ENCODE measurements at regions not wholly inside any gene's neighbourhood (a gene's known extent, or its start where the extent isn't known, plus 50 kb on each side); places are given as distances from the start of the nearest gene placed in this dataset.

GRCh38 chr2:22536133-22536532, 848.8 kb upstream of the KLHL29 start:
- DNase-seq (ENCODE audit: low spot score), result no peak
- no peak for ATAC-seq
- no peak overlapping the region for H3K4me3 Mint-ChIP-seq
- no peaks in the 10 kb centered on the region; the same call in 1 of the 2 replicates for H3K27me3 Mint-ChIP-seq (ENCODE audit: low read depth)
- H3K36me3 Mint-ChIP-seq, result peaks cover 8% of the 10 kb centered on the region
- H3K4me1 Mint-ChIP-seq, result no peaks in the 10 kb centered on the region
- TF ChIP-seq MXD4 (CRISPR knock-in tag; IDR thresholded peaks at IDR 0.05; ENCODE audit: borderline replicate concordance), result no peak
- no peak for TF ChIP-seq ZSCAN18 (CRISPR knock-in tag; IDR thresholded peaks at IDR 0.05)
- no peak for TF ChIP-seq USF1 (CRISPR knock-in tag; IDR thresholded peaks at IDR 0.05)
- H3K27ac Mint-ChIP-seq, result no peak overlapping the region
- ChIA-PET CTCF (no interaction called here), POLR2A (no interaction called here)
- H3K9me3 Mint-ChIP-seq, result peaks cover 24% of the 10 kb centered on the region

- DNase-seq (ENCODE audit: low spot score) (no peak), ATAC-seq (no peak)
- H3K9me3 Mint-ChIP-seq, result peaks cover 20% of the 10 kb centered on the region
- H3K27ac Mint-ChIP-seq, result no peak overlapping the region
- no peaks in the 10 kb centered on the region for H3K27me3 Mint-ChIP-seq (ENCODE audit: low read depth)
- ChIA-PET CTCF (no interaction called here), POLR2A (no interaction called here)
- H3K36me3 Mint-ChIP-seq, result 0 out of 2 replicates have a peak, but pooled peaks cover 3% of the 10 kb centered on the region
- H3K4me1 Mint-ChIP-seq, result peaks cover 5% of the 10 kb centered on the region
- TF ChIP-seq PRRX2 (CRISPR knock-in tag; IDR thresholded peaks at IDR 0.05), result no peak
- TF ChIP-seq NFE2L1 (CRISPR knock-in tag; IDR thresholded peaks at IDR 0.05), result no peak
- TF ChIP-seq KAT7 (CRISPR knock-in tag; IDR thresholded peaks at IDR 0.05; ENCODE audit: borderline replicate concordance), result no peak
- TF ChIP-seq ZNF138 (CRISPR knock-in tag; conservative IDR thresholded peaks at IDR 0.05), result no peak
- no peak for TF ChIP-seq SMAD4 (CRISPR knock-in tag; IDR thresholded peaks at IDR 0.05)
- TF ChIP-seq TEAD4 (CRISPR knock-in tag; IDR thresholded peaks at IDR 0.05), result no peak
- TF ChIP-seq NR2C2 (CRISPR knock-in tag; IDR thresholded peaks at IDR 0.05), result no peak
- TF ChIP-seq ZBTB21 (CRISPR knock-in tag; IDR thresholded peaks at IDR 0.05; ENCODE audit: borderline replicate concordance), result no peak
- no peak for TF ChIP-seq FOXJ3 (CRISPR knock-in tag; IDR thresholded peaks at IDR 0.05; ENCODE audit: borderline replicate concordance)
- no peak for TF ChIP-seq GTF2I (CRISPR knock-in tag; conservative IDR thresholded peaks at IDR 0.05)
- TF ChIP-seq ZNF219 (CRISPR knock-in tag; IDR thresholded peaks at IDR 0.05; ENCODE audit: borderline replicate concordance), result no peak
- no peak for TF ChIP-seq USF2 (CRISPR knock-in tag; IDR thresholded peaks at IDR 0.05)
- TF ChIP-seq ATF2 (CRISPR knock-in tag; IDR thresholded peaks at IDR 0.05; ENCODE audit: borderline replicate concordance, low read depth), result no peak
- TF ChIP-seq USF1 (CRISPR knock-in tag; IDR thresholded peaks at IDR 0.05), result no peak
- TF ChIP-seq ZNF425 (CRISPR knock-in tag; conservative IDR thresholded peaks at IDR 0.05), result no peak
- TF ChIP-seq PREB (CRISPR knock-in tag; IDR thresholded peaks at IDR 0.05; ENCODE audit: borderline replicate concordance), result no peak
- no peak overlapping the region for H3K4me3 Mint-ChIP-seq
These were observed 830.5 kb upstream of the KLHL29 start for GRCh38 chr2:22554453-22554852.

Data from WTC11 (cell line).